ENCODE measurements at regions not wholly inside any gene's neighbourhood (a gene's known extent, or its start where the extent isn't known, plus 50 kb on each side); places are given as distances from the start of the nearest gene placed in this dataset.

DNA sequence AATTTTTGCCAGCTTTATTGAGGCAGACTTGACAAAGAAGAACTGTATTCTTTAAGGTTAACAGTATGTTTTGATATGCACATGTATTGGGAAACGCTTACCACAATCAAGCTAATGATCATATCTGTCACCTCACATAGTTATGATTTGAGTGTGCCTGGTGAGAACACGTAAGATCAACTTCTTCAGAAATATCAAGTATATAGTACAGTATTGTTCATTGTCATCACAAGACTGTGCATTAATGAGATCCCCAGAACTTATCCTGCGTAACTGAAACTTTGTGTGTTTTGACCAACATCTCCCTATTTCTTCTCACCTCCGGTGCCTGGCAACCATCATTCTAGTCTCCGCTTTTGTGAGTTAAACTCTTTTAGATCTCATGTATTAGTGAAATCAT is 756.4 kb upstream of the EEF2KMT start:
- H3K9me3 ChIP-seq (ENCODE audit: low read length) = no peaks in the 10 kb centered on the region
- peaks cover 10% of the 10 kb centered on the region for H3K27me3 ChIP-seq (ENCODE audit: insufficient read depth, low read length)
- H3K4me1 ChIP-seq (ENCODE audit: insufficient read depth, low read length) = no peaks in the 10 kb centered on the region
- no peak overlapping the region for H3K4me3 ChIP-seq (ENCODE audit: low read length)
- no peak overlapping the region for H2AFZ ChIP-seq (ENCODE audit: low read depth, low read length)
- no peaks in the 10 kb centered on the region for H3K36me3 ChIP-seq (ENCODE audit: insufficient read depth, low read length)

DNA sequence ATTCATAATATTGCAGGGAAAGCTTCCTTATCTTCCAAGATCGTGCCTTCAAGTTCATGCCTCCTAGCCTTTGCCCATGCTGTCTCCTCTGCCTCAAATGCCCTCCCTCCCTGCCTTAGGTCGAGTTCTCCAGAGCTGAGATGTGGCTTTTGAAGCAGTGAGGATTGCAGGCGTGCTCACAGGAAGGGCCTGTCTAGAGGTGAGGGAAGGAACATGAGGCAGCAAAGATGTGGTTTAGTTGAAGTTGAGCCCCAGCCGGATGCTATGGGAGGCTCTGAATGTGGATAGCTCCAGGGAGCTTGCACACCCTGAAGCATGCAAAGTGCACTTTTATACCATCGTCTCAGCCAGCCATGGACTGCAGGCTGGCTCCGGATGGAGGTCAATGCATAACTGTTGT is 754.6 kb upstream of the EEF2KMT start:
- Histone ChIP-seq H2AFZ (ENCODE audit: low read depth, low read length) (no peak overlapping the region), H3K36me3 (ENCODE audit: insufficient read depth, low read length) (no peaks in the 10 kb centered on the region), H3K27me3 (ENCODE audit: insufficient read depth, low read length) (peaks cover 10% of the 10 kb centered on the region), H3K4me1 (ENCODE audit: insufficient read depth, low read length) (no peaks in the 10 kb centered on the region), H3K9me3 (ENCODE audit: low read length) (no peaks in the 10 kb centered on the region), H3K4me3 (ENCODE audit: low read length) (no peak overlapping the region)

DNA sequence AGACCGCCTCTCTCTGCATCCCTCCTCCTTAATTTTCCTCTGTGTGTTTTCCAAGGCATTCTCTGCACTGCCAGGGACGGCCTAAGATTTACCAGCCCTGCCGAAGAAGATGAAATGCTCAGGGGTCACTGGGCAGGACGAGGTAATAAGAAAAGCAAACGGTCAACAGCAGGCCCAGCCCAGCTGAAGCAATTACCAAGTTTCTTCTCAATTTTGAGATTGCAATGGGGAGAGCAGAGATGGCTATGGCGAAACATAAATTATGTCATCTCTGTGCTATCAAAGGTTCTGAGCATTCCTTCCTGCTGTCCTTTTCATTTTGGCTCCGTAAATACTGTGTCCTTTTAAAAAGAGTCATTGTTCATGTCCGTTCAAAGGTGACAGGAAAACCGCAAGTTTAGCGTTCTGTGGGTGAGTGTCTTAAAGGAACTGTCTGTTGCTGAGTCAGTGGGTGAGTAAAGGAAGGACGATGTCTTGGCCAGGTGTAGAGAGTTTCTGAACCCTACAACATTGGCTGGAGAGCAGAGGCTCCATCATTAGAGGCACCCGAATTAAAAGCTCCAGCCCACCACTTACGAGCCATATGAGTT is 753.9 kb upstream of the EEF2KMT start:
- H3K4me3 ChIP-seq (ENCODE audit: low read length) = no peak overlapping the region
- H3K36me3 ChIP-seq (ENCODE audit: insufficient read depth, low read length) = no peaks in the 10 kb centered on the region
- H3K9me3 ChIP-seq (ENCODE audit: low read length) = no peaks in the 10 kb centered on the region
- H3K4me1 ChIP-seq (ENCODE audit: insufficient read depth, low read length) = no peaks in the 10 kb centered on the region
- H3K27me3 ChIP-seq (ENCODE audit: insufficient read depth, low read length) = peaks cover 10% of the 10 kb centered on the region
- no peak overlapping the region for H2AFZ ChIP-seq (ENCODE audit: low read depth, low read length)

DNA sequence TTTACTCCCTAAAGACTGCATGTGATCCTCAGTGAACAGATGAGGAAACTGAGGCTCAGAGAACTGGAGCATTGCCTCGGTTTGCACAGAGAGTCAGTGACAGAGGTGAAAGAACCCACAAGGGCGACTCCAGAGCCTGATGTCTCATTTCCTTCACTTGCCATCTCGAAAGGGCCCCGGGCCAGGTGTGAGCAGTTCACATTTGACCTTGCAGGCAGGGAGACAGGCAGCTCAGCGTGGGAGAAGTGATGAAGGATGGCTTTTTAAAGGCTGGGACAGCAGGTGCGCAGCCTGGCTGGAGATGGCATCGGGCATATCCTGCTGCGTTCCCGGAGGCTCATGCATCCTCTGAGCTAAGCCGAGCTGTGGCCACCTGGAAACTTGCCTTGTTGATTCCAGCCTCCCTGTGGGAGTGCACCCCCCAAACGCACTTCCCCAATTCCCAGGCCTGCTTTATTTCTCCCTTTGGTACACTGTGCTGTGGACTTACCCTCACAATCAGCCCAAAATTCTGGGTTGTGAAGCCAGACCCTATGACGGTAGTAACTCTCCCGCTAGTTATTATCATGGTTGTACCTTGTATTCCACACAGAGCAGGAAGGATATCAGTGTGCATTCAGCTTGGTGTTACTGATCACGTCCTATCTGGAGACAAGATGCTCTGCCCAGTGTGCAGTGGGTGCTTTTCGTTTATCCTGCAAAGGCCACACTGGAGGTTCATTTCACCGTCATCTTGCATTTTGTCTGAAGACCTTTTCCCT is 753.2 kb upstream of the EEF2KMT start:
- peaks cover 10% of the 10 kb centered on the region for H3K27me3 ChIP-seq (ENCODE audit: insufficient read depth, low read length)
- no peaks in the 10 kb centered on the region for H3K9me3 ChIP-seq (ENCODE audit: low read length)
- no peak overlapping the region for H3K4me3 ChIP-seq (ENCODE audit: low read length)
- no peak overlapping the region for H2AFZ ChIP-seq (ENCODE audit: low read depth, low read length)
- H3K4me1 ChIP-seq (ENCODE audit: insufficient read depth, low read length) = no peaks in the 10 kb centered on the region
- H3K36me3 ChIP-seq (ENCODE audit: insufficient read depth, low read length) = no peaks in the 10 kb centered on the region

- Histone ChIP-seq H3K9me3 (ENCODE audit: low read length) (no peaks in the 10 kb centered on the region), H2AFZ (ENCODE audit: low read depth, low read length) (no peak overlapping the region), H3K4me3 (ENCODE audit: low read length) (no peak overlapping the region), H3K4me1 (ENCODE audit: insufficient read depth, low read length) (no peaks in the 10 kb centered on the region), H3K27me3 (ENCODE audit: insufficient read depth, low read length) (no peaks in the 10 kb centered on the region), H3K36me3 (ENCODE audit: insufficient read depth, low read length) (no peaks in the 10 kb centered on the region)
Observed at GRCh38 chr16:5845046-5845445, 747.5 kb upstream of the EEF2KMT start.

- no peaks in the 10 kb centered on the region for H3K4me1 ChIP-seq (ENCODE audit: insufficient read depth, low read length)
- H3K9me3 ChIP-seq (ENCODE audit: low read length) = no peaks in the 10 kb centered on the region
- H3K36me3 ChIP-seq (ENCODE audit: insufficient read depth, low read length) = no peaks in the 10 kb centered on the region
- no peak overlapping the region for H3K4me3 ChIP-seq (ENCODE audit: low read length)
- H2AFZ ChIP-seq (ENCODE audit: low read depth, low read length) = no peak overlapping the region
- no peaks in the 10 kb centered on the region for H3K27me3 ChIP-seq (ENCODE audit: insufficient read depth, low read length)
Observed at GRCh38 chr16:5841974-5842373, 744.4 kb upstream of the EEF2KMT start.

GRCh38 chr16:5838725-5839124 is 741.1 kb upstream of the EEF2KMT start:
- no peaks in the 10 kb centered on the region for H3K4me1 ChIP-seq (ENCODE audit: insufficient read depth, low read length)
- H3K4me3 ChIP-seq (ENCODE audit: low read length) = no peak overlapping the region
- no peaks in the 10 kb centered on the region for H3K36me3 ChIP-seq (ENCODE audit: insufficient read depth, low read length)
- H3K27me3 ChIP-seq (ENCODE audit: insufficient read depth, low read length) = no peaks in the 10 kb centered on the region
- no peak overlapping the region for H2AFZ ChIP-seq (ENCODE audit: low read depth, low read length)
- no peaks in the 10 kb centered on the region for H3K9me3 ChIP-seq (ENCODE audit: low read length)

DNA sequence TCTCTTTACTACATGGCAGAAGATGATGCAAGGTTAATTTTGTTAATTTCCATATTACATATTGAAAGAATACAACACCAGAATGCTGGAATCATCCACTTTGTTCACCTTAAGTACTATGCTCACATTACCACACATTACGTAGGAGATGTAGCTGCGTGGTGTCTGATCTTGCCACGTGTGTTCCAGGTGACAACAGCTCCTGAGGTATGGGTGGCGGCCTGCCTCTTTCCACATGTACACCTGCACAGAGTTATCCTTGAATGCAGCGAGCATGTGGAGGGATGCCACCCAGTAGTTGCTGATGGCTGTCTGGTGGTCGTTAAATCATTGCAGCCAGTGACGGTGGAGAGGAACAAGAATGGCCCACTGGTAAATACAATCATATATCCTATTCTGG is 740.5 kb upstream of the EEF2KMT start:
- Histone ChIP-seq H3K27me3 (ENCODE audit: insufficient read depth, low read length) (no peaks in the 10 kb centered on the region), H3K4me1 (ENCODE audit: insufficient read depth, low read length) (no peaks in the 10 kb centered on the region), H3K9me3 (ENCODE audit: low read length) (no peaks in the 10 kb centered on the region), H2AFZ (ENCODE audit: low read depth, low read length) (no peak overlapping the region), H3K36me3 (ENCODE audit: insufficient read depth, low read length) (no peaks in the 10 kb centered on the region), H3K4me3 (ENCODE audit: low read length) (no peak overlapping the region)

DNA sequence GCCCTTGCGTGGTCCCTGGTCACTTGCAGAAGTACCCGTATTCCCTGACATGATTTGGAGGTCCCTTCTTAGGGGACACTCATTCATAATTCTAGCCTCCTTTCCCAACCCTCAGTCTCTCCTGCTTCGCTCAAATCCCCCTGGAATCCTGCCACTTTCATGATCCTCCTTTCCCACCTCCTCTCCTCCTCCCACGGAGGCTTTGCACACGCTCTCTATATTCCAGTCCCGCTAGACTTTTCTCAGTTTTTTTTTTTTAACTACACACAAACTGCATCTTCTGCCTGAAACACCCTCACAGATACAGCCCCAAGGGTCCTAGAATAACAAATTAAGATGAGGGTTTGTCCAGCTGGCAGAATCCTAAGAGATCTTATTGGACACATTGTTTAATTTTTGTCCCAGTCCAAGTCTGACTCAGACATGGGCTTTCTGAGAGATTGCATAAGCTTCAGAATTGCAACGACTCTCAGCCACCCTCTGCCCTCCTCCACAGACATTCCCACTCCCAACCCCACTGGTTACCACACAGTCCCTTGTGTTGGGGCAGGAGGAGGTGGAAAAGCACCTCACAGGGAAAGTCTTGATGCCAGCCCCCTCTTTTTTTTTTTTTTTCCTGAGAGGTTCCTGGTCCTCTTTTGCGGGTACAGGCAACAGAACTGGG is 739.5 kb upstream of the EEF2KMT start:
- Histone ChIP-seq H3K27me3 (ENCODE audit: insufficient read depth, low read length) (no peaks in the 10 kb centered on the region), H3K4me3 (ENCODE audit: low read length) (no peak overlapping the region), H2AFZ (ENCODE audit: low read depth, low read length) (no peak overlapping the region), H3K9me3 (ENCODE audit: low read length) (no peaks in the 10 kb centered on the region), H3K4me1 (ENCODE audit: insufficient read depth, low read length) (no peaks in the 10 kb centered on the region), H3K36me3 (ENCODE audit: insufficient read depth, low read length) (no peaks in the 10 kb centered on the region)

DNA sequence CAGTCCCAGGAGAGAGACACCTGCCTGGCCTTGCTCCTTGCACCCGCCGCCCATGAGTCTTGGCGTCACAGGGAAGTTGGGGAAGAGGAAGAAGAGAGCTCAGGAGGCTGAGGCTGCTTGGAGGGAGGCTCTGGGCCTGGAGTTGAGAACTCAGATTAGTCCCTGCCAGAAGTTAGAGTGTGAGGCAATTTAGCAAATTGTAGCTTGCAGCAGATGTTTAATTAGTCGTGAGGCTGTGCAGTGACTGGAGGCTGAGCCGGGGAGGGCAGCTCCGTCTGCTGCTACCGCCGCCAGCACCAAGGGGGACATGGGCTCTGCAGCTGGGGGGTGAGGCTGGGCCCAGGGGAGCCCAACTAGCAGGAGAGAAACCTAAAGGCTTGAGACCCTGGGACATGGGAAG is 738.3 kb upstream of the EEF2KMT start:
- Histone ChIP-seq H3K4me1 (ENCODE audit: insufficient read depth, low read length) (no peaks in the 10 kb centered on the region), H3K9me3 (ENCODE audit: low read length) (no peaks in the 10 kb centered on the region)

GRCh38 chr16:5826332-5826731 is 728.7 kb upstream of the EEF2KMT start:
- H3K4me1 ChIP-seq (ENCODE audit: insufficient read depth, low read length) = no peaks in the 10 kb centered on the region
- H3K4me3 ChIP-seq (ENCODE audit: low read length) = no peak overlapping the region
- no peaks in the 10 kb centered on the region for H3K27me3 ChIP-seq (ENCODE audit: insufficient read depth, low read length)
- H3K36me3 ChIP-seq (ENCODE audit: insufficient read depth, low read length) = no peaks in the 10 kb centered on the region
- no peak overlapping the region for H2AFZ ChIP-seq (ENCODE audit: low read depth, low read length)
- no peaks in the 10 kb centered on the region for H3K9me3 ChIP-seq (ENCODE audit: low read length)

More for the DNA sequence above, 738.3 kb upstream of the EEF2KMT start:
- Histone ChIP-seq H2AFZ (ENCODE audit: low read depth, low read length) (no peak overlapping the region), H3K4me3 (ENCODE audit: low read length) (no peak overlapping the region), H3K36me3 (ENCODE audit: insufficient read depth, low read length) (no peaks in the 10 kb centered on the region), H3K27me3 (ENCODE audit: insufficient read depth, low read length) (no peaks in the 10 kb centered on the region)

DNA sequence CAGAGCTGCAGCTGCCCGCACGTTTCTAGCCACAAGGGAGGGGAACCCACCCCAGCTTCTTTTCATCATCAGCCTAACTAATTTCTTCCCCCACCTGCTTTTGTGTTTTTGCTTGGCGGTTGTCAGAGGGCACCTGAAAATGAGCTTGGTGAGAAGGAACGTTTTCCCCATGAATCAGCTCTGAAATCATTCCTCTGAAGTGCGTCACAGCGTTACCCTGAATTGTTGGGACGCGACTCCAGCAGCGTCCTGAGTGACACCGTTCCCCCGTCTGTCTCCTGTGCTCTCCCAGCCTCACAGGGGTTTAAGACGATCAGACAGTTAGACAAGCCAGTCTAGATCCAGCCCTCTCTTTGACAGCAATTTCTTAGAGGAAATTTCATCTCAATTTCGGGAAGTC is 722.9 kb upstream of the EEF2KMT start:
- H3K4me1 ChIP-seq (ENCODE audit: insufficient read depth, low read length) = no peaks in the 10 kb centered on the region
- H3K4me3 ChIP-seq (ENCODE audit: low read length) = no peak overlapping the region
- no peaks in the 10 kb centered on the region for H3K9me3 ChIP-seq (ENCODE audit: low read length)
- no peaks in the 10 kb centered on the region for H3K27me3 ChIP-seq (ENCODE audit: insufficient read depth, low read length)
- no peaks in the 10 kb centered on the region for H3K36me3 ChIP-seq (ENCODE audit: insufficient read depth, low read length)
- no peak overlapping the region for H2AFZ ChIP-seq (ENCODE audit: low read depth, low read length)

- no peaks in the 10 kb centered on the region for H3K9me3 ChIP-seq (ENCODE audit: low read length)
- H3K36me3 ChIP-seq (ENCODE audit: insufficient read depth, low read length) = no peaks in the 10 kb centered on the region
- H3K27me3 ChIP-seq (ENCODE audit: insufficient read depth, low read length) = no peaks in the 10 kb centered on the region
- no peak overlapping the region for H3K4me3 ChIP-seq (ENCODE audit: low read length)
- no peaks in the 10 kb centered on the region for H3K4me1 ChIP-seq (ENCODE audit: insufficient read depth, low read length)
- H2AFZ ChIP-seq (ENCODE audit: low read depth, low read length) = no peak overlapping the region
Observed at GRCh38 chr16:5815570-5816237, 718.1 kb upstream of the EEF2KMT start.

Data from neuron (in vitro differentiated cells).